Panc1 (cell line): ENCODE measurements at regions not wholly inside any gene's neighbourhood (a gene's known extent, or its start where the extent isn't known, plus 50 kb on each side); places are given as distances from the start of the nearest gene placed in this dataset.

ENCODE experiments used
- ATAC-seq: fragments of 200-7000 bp; cut with Tn5 transposase; 2 replicates; pipeline ENCODE4 v1.9.1; 2020; ENCODE audit warnings: mild to moderate bottlenecking, moderate library complexity
- BruUV-seq: library from RNA; stranded (reverse); fragments of 400-500 nt; replicated peaks from 2 replicates; lab custom pipeline; 2021; lab: Mats Ljungman, UMichigan
- CTCF ChIA-PET: fragments of 300-600 bp; sonication (Branson Sonifier 250); formaldehyde crosslinking; loops from one replicate; lab custom pipeline; 2022; ENCODE audit warnings: antibody characterized with exemption; lab: Charles Lee
- POLR2A ChIA-PET: fragments of 300-600 bp; sonication (Branson Sonifier 250); formaldehyde crosslinking; loops from one replicate; lab custom pipeline; 2022; ENCODE audit warnings: antibody characterized with exemption; lab: Charles Lee
- DNase-seq: peaks from one replicate; pipeline ENCODE4 v3.0.0-alpha.2; 2010; ENCODE audit warnings: low read depth, low spot score
- H3K27ac ChIP-seq: 2 replicates; pipeline ENCODE4 v1.5.1; 2011; ENCODE audit warnings: mild to moderate bottlenecking, low read length, inconsistent platforms
- H3K27me3 ChIP-seq: fragments of 200-500 bp; sonication (Bioruptor generic); 2 replicates; pipeline ENCODE4 v1.6.0; 2014; ENCODE audit warnings: low read length, inconsistent platforms; ENCODE audit not compliant: control insufficient read depth, insufficient read depth
- H3K36me3 ChIP-seq: fragments of 200-500 bp; sonication (Bioruptor generic); 2 replicates; pipeline ENCODE4 v1.5.1; 2014; ENCODE audit warnings: inconsistent platforms, mild to moderate bottlenecking, low read length, moderate library complexity; ENCODE audit not compliant: control insufficient read depth, insufficient read depth
- H3K4me1 ChIP-seq: 2 replicates; pipeline ENCODE4 v1.5.1; 2011; ENCODE audit warnings: inconsistent platforms, mild to moderate bottlenecking, low read length, moderate library complexity; ENCODE audit not compliant: control insufficient read depth, insufficient read depth
- H3K4me3 ChIP-seq, 2 experiments: 2 replicates each; pipeline ENCODE4 v1.5.1; 2011 to 2012; ENCODE audit warnings: low read depth in 2 of 2, low read length in 2 of 2, mild to moderate bottlenecking in 2 of 2, inconsistent platforms in 1 of 2, moderate library complexity in 1 of 2
- H3K9me3 ChIP-seq: fragments of 200-500 bp; sonication (Bioruptor generic); 2 replicates; pipeline ENCODE4 v1.5.1; 2014; ENCODE audit warnings: low read depth, mild to moderate bottlenecking, inconsistent platforms, low read length, moderate library complexity; ENCODE audit not compliant: control insufficient read depth, insufficient read depth
- POLR2AphosphoS5 ChIP-seq: IDR thresholded peaks from 2 replicates; pipeline ENCODE4 v1.6.1; 2012; ENCODE audit warnings: mild to moderate bottlenecking, low read depth, low read length, moderate library complexity
- SIN3A ChIP-seq: IDR thresholded peaks from 2 replicates; pipeline ENCODE4 v1.6.1; 2012; ENCODE audit warnings: low read depth, mild to moderate bottlenecking, low read length, moderate library complexity, borderline replicate concordance; ENCODE audit not compliant: insufficient read depth
- TCF7L2 ChIP-seq: IDR thresholded peaks from 2 replicates; pipeline ENCODE4 v1.6.1; 2011; ENCODE audit warnings: mild to moderate bottlenecking, low read depth, low read length, inconsistent platforms
- in situ Hi-C: cut with HindIII; loops from 2 replicates; pipeline ENCODE4 v1.10.0; 2016; ENCODE audit warnings: low sequenced_read_pairs, low pct_unique_long_range_greater_than_20kb
- intact Hi-C: fragments of 100-400 bp; cut with micrococcal nuclease; formaldehyde crosslinking; loops from one replicate; pipeline ENCODE4 v1.10.0; 2022; ENCODE audit not compliant: unreplicated experiment
- TF ChIP-seq, protein P1 (sequence below), 2 experiments: IDR thresholded peaks; 2 replicates each; pipeline ENCODE4 v1.6.1; 2011 to 2012; ENCODE audit warnings: low read depth in 2 of 2, control low read depth in 1 of 2, low read length in 1 of 2, mild to moderate bottlenecking in 1 of 2, moderate library complexity in 1 of 2; ENCODE audit not compliant: insufficient read depth in 1 of 2
- TF ChIP-seq, protein P2 (sequence below): fragments of 450-650 bp; IDR thresholded peaks from 2 replicates; pipeline ENCODE4 v1.5.1; 2017; ENCODE audit warnings: mild to moderate bottlenecking

DNA sequence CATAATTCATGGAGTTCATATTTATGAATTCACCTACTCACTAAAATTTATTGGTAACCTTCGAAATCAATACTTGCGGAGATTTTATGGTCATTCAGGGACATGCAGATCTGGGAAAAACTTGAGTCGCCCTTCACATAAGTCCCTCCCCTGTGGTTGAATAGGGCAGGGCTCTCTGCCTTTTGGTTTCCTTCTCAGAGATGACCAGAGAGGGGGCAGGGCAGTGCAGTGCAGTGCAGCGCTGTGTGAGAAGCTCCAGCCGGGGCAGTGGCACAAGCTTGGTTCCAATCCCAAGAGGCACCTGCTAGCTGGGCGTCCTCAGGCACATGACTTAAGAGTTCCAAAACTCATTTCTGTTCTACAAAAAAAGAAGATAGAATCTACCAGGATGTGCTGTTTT lies 274.4 kb upstream of the RAB6C start:
- Histone ChIP-seq H3K4me3 (no peak overlapping the region), H3K36me3 (no peaks in the 10 kb centered on the region), H3K27me3 (peaks cover 2% of the 10 kb centered on the region; the same call in 1 of the 2 replicates), H3K4me1 (no peaks in the 10 kb centered on the region), H3K27ac (no peak overlapping the region), H3K9me3 (no peaks in the 10 kb centered on the region)
- ATAC-seq, result no peak
- in situ Hi-C loops (no loop called here), intact Hi-C loops (no loop called here)
- DNase-seq, result no peak
- ChIA-PET POLR2A (no interaction called here), CTCF (no interaction called here)
- BruUV-seq, result no TSS peak
- TF ChIP-seq TCF7L2 (no peak), SIN3A (no peak), POLR2AphosphoS5 (no peak)
- TF ChIP-seq, protein P1, sequence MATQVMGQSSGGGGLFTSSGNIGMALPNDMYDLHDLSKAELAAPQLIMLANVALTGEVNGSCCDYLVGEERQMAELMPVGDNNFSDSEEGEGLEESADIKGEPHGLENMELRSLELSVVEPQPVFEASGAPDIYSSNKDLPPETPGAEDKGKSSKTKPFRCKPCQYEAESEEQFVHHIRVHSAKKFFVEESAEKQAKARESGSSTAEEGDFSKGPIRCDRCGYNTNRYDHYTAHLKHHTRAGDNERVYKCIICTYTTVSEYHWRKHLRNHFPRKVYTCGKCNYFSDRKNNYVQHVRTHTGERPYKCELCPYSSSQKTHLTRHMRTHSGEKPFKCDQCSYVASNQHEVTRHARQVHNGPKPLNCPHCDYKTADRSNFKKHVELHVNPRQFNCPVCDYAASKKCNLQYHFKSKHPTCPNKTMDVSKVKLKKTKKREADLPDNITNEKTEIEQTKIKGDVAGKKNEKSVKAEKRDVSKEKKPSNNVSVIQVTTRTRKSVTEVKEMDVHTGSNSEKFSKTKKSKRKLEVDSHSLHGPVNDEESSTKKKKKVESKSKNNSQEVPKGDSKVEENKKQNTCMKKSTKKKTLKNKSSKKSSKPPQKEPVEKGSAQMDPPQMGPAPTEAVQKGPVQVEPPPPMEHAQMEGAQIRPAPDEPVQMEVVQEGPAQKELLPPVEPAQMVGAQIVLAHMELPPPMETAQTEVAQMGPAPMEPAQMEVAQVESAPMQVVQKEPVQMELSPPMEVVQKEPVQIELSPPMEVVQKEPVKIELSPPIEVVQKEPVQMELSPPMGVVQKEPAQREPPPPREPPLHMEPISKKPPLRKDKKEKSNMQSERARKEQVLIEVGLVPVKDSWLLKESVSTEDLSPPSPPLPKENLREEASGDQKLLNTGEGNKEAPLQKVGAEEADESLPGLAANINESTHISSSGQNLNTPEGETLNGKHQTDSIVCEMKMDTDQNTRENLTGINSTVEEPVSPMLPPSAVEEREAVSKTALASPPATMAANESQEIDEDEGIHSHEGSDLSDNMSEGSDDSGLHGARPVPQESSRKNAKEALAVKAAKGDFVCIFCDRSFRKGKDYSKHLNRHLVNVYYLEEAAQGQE (IDR thresholded peaks at IDR 0.05; ENCODE audit: insufficient read depth in 1 of 2, low read depth in 2 of 2, low read length in 1 of 2), result no peak
- TF ChIP-seq, protein P2, sequence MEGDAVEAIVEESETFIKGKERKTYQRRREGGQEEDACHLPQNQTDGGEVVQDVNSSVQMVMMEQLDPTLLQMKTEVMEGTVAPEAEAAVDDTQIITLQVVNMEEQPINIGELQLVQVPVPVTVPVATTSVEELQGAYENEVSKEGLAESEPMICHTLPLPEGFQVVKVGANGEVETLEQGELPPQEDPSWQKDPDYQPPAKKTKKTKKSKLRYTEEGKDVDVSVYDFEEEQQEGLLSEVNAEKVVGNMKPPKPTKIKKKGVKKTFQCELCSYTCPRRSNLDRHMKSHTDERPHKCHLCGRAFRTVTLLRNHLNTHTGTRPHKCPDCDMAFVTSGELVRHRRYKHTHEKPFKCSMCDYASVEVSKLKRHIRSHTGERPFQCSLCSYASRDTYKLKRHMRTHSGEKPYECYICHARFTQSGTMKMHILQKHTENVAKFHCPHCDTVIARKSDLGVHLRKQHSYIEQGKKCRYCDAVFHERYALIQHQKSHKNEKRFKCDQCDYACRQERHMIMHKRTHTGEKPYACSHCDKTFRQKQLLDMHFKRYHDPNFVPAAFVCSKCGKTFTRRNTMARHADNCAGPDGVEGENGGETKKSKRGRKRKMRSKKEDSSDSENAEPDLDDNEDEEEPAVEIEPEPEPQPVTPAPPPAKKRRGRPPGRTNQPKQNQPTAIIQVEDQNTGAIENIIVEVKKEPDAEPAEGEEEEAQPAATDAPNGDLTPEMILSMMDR, result no peak

DNA sequence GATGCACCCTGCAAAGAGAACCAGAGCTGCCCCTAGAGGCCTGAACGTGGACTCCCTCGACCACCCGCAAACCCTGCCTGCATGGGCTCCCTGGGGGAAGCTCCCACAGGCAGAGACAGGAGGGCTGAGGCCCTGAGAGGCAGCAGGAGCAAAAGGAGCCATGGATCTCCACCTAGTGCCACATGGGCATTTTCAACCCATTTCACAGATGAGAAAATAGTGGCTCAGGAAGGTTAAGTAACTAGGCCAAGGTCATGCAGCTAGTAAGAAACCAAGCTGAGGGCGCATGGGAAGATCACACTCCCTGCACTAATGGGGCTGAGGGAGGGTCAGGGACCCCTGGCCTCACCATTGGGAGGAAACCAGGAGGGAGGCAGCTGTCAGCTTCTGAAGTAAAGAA lies 271.7 kb upstream of the RAB6C start:
- no peaks in the 10 kb centered on the region for H3K4me1 ChIP-seq
- H3K9me3 ChIP-seq, result no peaks in the 10 kb centered on the region
- ATAC-seq (no peak), DNase-seq (no peak)
- intact Hi-C loops, result no loop called here
- in situ Hi-C loops, result no loop called here
- no peaks in the 10 kb centered on the region for H3K36me3 ChIP-seq
- CTCF ChIA-PET, result no interaction called here
- TF ChIP-seq POLR2AphosphoS5, result no peak
- no peak for TF ChIP-seq SIN3A
- TF ChIP-seq, protein P1 (IDR thresholded peaks at IDR 0.05; ENCODE audit: insufficient read depth in 1 of 2, low read depth in 2 of 2, low read length in 1 of 2), result no peak
- TF ChIP-seq, protein P2, result no peak
- no peak for TF ChIP-seq TCF7L2
- H3K27ac ChIP-seq, result no peak overlapping the region
- peaks cover 2% of the 10 kb centered on the region; the same call in 1 of the 2 replicates for H3K27me3 ChIP-seq
- BruUV-seq, result no TSS peak
- POLR2A ChIA-PET, result no interaction called here
- no peak overlapping the region for H3K4me3 ChIP-seq
